Endothelial cell of umbilical vein (primary cell): ENCODE measurements at regions not wholly inside any gene's neighbourhood (a gene's known extent, or its start where the extent isn't known, plus 50 kb on each side); places are given as distances from the start of the nearest gene placed in this dataset.

Experiments
- CTCF ChIP-seq, 2 donors: IDR thresholded peaks; 1 replicate in 1 of 2; 2 replicates in 1 of 2; pipeline ENCODE4 v1.5.1; 2011; ENCODE audit warnings: low read length in 2 of 2, mild to moderate bottlenecking in 2 of 2, moderate library complexity in 2 of 2, control low read depth in 1 of 2, inconsistent platforms in 1 of 2, low read depth in 1 of 2; ENCODE audit not compliant: insufficient read depth in 1 of 2; ENCODE audit errors: extremely low read depth in 1 of 2
- MAX ChIP-seq: IDR thresholded peaks from 2 replicates; pipeline ENCODE4 v1.6.1; 2011; ENCODE audit not compliant: insufficient read depth, insufficient read length
- MYC ChIP-seq: IDR thresholded peaks from one replicate; pipeline ENCODE4 v1.6.1; 2011; ENCODE audit warnings: mild to moderate bottlenecking, low read depth, low read length
- POLR2A ChIP-seq: IDR thresholded peaks from 2 replicates; pipeline ENCODE4 v1.6.1; 2012; ENCODE audit warnings: low read depth, mild to moderate bottlenecking, control low read depth, low read length
- POLR2AphosphoS5 ChIP-seq: IDR thresholded peaks from 2 replicates; pipeline ENCODE4 v1.6.1; 2012; ENCODE audit warnings: low read depth, mild to moderate bottlenecking, control low read depth, low read length, moderate library complexity; ENCODE audit not compliant: insufficient read depth

DNA sequence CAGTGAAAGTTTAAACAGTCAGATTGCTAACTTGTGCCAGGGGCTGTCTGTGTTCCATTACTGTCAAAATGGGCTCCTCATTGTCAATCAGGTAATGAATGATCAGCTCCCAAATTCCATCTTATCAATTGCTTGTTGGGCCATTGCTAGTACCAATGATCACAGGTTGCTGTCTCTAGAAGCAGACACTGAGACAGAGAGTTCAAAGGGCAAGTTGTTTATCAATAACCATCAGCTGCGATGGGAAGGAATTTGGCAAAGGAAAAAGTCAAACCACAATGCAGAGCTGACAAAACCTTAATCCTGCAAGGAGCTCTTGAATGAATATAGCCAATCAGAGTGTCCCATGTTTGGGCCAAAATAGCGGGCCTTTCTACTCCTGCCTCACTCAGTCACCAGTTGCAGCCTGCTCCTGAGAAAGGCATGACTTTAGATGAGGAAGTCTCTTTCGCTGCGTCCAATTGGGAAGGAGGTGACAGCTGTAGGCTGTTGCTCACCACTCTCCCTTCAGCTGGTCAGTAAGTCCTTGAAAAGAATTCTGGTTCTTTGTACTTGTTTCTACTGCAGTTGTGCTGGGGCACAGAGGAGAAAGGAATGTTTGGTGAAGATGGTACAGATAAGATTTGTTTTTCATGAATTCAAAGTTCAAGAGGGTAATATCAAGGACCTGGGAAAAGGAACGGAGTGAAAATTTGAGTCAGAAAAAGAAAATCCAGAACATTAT, 179.2 kb upstream of the PDE3A start:
- TF ChIP-seq CTCF (IDR thresholded peaks at IDR 0.05; ENCODE audit: extremely low read depth in 1 of 2, insufficient read depth in 1 of 2, low read depth in 1 of 2, low read length in 2 of 2) (no peak), MAX (no peak), MYC (no peak), POLR2AphosphoS5 (no peak), POLR2A (no peak)
